Brain microvascular endothelial cell (primary cell): ENCODE measurements at regions not wholly inside any gene's neighbourhood (a gene's known extent, or its start where the extent isn't known, plus 50 kb on each side); places are given as distances from the start of the nearest gene placed in this dataset.

Source experiments
- DNase-seq: peaks from one replicate; pipeline ENCODE4 v3.0.0-alpha.2; 2020
- H3K27ac ChIP-seq: fragments of 250-450 bp; sonication (Bioruptor Pico); 2 replicates; pipeline ENCODE4 v1.5.1; 2020; ENCODE audit warnings: mild to moderate bottlenecking, moderate library complexity
- H3K27me3 ChIP-seq: fragments of 250-450 bp; sonication (Bioruptor Pico); replicated peaks from 2 replicates; pipeline ENCODE4 v1.5.1; 2020; ENCODE audit warnings: mild to moderate bottlenecking
- H3K36me3 ChIP-seq: fragments of 250-450 bp; sonication (Bioruptor Pico); replicated peaks from 2 replicates; pipeline ENCODE4 v1.5.1; 2020; ENCODE audit warnings: mild to moderate bottlenecking
- H3K4me3 ChIP-seq: 2 replicates; pipeline ENCODE4 v1.5.1; 2011; ENCODE audit warnings: low read depth, mild to moderate bottlenecking, control low read depth, low read length, moderate library complexity
- CTCF ChIP-seq: IDR thresholded peaks from 2 replicates; pipeline ENCODE4 v1.5.1; 2011; ENCODE audit warnings: low read depth, mild to moderate bottlenecking, moderate library complexity, low read length, control low read depth, inconsistent platforms; ENCODE audit errors: missing control alignments
- in situ Hi-C: cut with HindIII; loops from 2 replicates; pipeline ENCODE4 v1.10.0; 2017; ENCODE audit warnings: low sequenced_read_pairs, low pct_ligation_motif_present

GRCh38 chr1:198445872-198446271 lies 94.6 kb downstream of the ATP6V1G3 start:
- DNase-seq = no peak
- H3K27ac ChIP-seq = no peak overlapping the region
- TF ChIP-seq CTCF = no peak
- no peaks in the 10 kb centered on the region for H3K36me3 ChIP-seq
- in situ Hi-C loops = no loop called here
- no peak overlapping the region for H3K4me3 ChIP-seq
- H3K27me3 ChIP-seq = no peaks in the 10 kb centered on the region

- in situ Hi-C loops = no loop called here
- peak; percentile 75 for DNase-seq
- no peak for TF ChIP-seq CTCF
- H3K27me3 ChIP-seq = no peaks in the 10 kb centered on the region
- H3K27ac ChIP-seq = peak overlapping the region; percentile 81
- H3K36me3 ChIP-seq = no peaks in the 10 kb centered on the region
- H3K4me3 ChIP-seq = no peak overlapping the region
Observed at GRCh38 chr1:198444792-198445191, 95.7 kb downstream of the ATP6V1G3 start.

- in situ Hi-C loops = no loop called here
- no peak for TF ChIP-seq CTCF
- no peaks in the 10 kb centered on the region for H3K27me3 ChIP-seq
- peak overlapping the region; percentile 81 for H3K27ac ChIP-seq
- H3K4me3 ChIP-seq = no peak overlapping the region
- H3K36me3 ChIP-seq = no peaks in the 10 kb centered on the region
- peak; percentile 91 for DNase-seq
Observed at GRCh38 chr1:198443365-198444233, 96.9 kb downstream of the ATP6V1G3 start.

GRCh38 chr1:198440842-198441241 lies 99.6 kb downstream of the ATP6V1G3 start:
- TF ChIP-seq CTCF = no peak
- in situ Hi-C loops = no loop called here
- H3K36me3 ChIP-seq = no peaks in the 10 kb centered on the region
- no peak overlapping the region for H3K27ac ChIP-seq
- H3K4me3 ChIP-seq = no peak overlapping the region
- no peaks in the 10 kb centered on the region for H3K27me3 ChIP-seq
- DNase-seq = no peak

GRCh38 chr1:198437332-198437731 lies 103.1 kb downstream of the ATP6V1G3 start:
- Histone ChIP-seq H3K36me3 (no peaks in the 10 kb centered on the region), H3K27me3 (no peaks in the 10 kb centered on the region), H3K4me3 (no peak overlapping the region), H3K27ac (no peak overlapping the region)
- no peak for TF ChIP-seq CTCF
- in situ Hi-C loops = no loop called here
- peak; percentile 53 for DNase-seq
